Mucosa of descending colon (tissue), 3 donors: ENCODE measurements at regions not wholly inside any gene's neighbourhood (a gene's known extent, or its start where the extent isn't known, plus 50 kb on each side); places are given as distances from the start of the nearest gene placed in this dataset.
"Not testable (repeated sequence)": the region's sequence is repeated elsewhere in the genome, so short reads cannot be mapped to it uniquely, and the experiment has no call there.

Experiments used
- ATAC-seq: fragments of 200-7000 bp; cut with Tn5 transposase; one replicate; pipeline ENCODE4 v1.9.1; 2020; ENCODE audit warnings: mild to moderate bottlenecking, moderate library complexity
- DNase-seq, 3 donors: peaks; one replicate each; pipeline ENCODE4 v3.0.0-alpha.2; 2020
- H3K36me3 ChIP-seq: fragments of 200-600 bp; one replicate; pipeline ENCODE4 v1.8.0; 2021; ENCODE audit warnings: low read depth, mild to moderate bottlenecking
- H3K4me1 ChIP-seq: fragments of 200-600 bp; one replicate; pipeline ENCODE4 v1.8.0; 2021; ENCODE audit warnings: low read depth, mild to moderate bottlenecking
- H3K4me3 ChIP-seq: fragments of 200-600 bp; one replicate; pipeline ENCODE4 v1.8.0; 2021; ENCODE audit warnings: mild to moderate bottlenecking
- H3K9me3 ChIP-seq: fragments of 200-600 bp; one replicate; pipeline ENCODE4 v1.8.0; 2021; ENCODE audit warnings: mild to moderate bottlenecking
- CTCF ChIP-seq: fragments of 200-600 bp; IDR thresholded peaks from one replicate; pipeline ENCODE4 v1.8.0; 2022; ENCODE audit warnings: antibody characterized with exemption, mild to moderate bottlenecking
- intact Hi-C, 2 donors: fragments of 100-400 bp; cut with DNase I in 1 of 2; cut with micrococcal nuclease in 1 of 2; formaldehyde crosslinking; loops; one replicate each; pipeline versions ENCODE4 v1.11.0 to v1.11.1; 2022; cut with DNase I, micrococcal nuclease
- donor health status: DM: no; HTN: no; CAD: no; lungs with moderate emphysema.
- donor health status: DM: no; HTN: no; CAD: no.
- donor health status: DM: no; HTN: yes; CAD: no.

DNA sequence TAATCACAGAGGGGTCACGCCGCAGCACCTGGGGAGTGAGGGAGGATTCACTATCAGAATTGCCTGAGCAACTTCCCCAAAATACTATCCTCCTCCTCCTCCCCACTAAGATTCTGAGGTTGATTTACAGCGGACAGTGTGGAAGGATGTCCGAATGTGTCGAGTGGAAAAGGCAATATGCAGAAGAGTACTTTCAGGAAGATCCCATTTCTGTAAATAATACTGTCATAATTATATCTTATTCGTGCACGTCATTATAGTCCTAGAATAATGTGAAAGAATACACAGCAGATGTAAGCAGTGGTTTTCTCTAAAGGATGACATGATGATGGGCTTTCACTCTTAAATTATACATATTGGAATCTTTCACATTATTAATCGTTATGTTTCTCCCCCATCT, 149.8 kb upstream of the NOCT start:
- no peaks in the 10 kb centered on the region for H3K36me3 ChIP-seq
- H3K4me3 ChIP-seq = no peak overlapping the region
- no peaks in the 10 kb centered on the region for H3K9me3 ChIP-seq
- intact Hi-C loops = no loop called here
- ATAC-seq (no peak), DNase-seq (no peak)
- no peak for TF ChIP-seq CTCF
- H3K4me1 ChIP-seq = no peaks in the 10 kb centered on the region

GRCh38 chr4:138864961-138865720, 150.4 kb upstream of the NOCT start:
- Histone ChIP-seq H3K4me1 (no peaks in the 10 kb centered on the region), H3K4me3 (no peak overlapping the region), H3K36me3 (no peaks in the 10 kb centered on the region), H3K9me3 (no peaks in the 10 kb centered on the region)
- no peak for DNase-seq
- ATAC-seq = no peak
- TF ChIP-seq CTCF = no peak
- intact Hi-C loops = no loop called here

GRCh38 chr4:138863160-138863559, 152.4 kb upstream of the NOCT start:
- DNase-seq (no peak), ATAC-seq (no peak)
- H3K9me3 ChIP-seq = no peaks in the 10 kb centered on the region
- H3K4me1 ChIP-seq = no peaks in the 10 kb centered on the region
- TF ChIP-seq CTCF = no peak
- H3K4me3 ChIP-seq = no peak overlapping the region
- no peaks in the 10 kb centered on the region for H3K36me3 ChIP-seq
- intact Hi-C loops = no loop called here

- Histone ChIP-seq H3K4me1 (no peaks in the 10 kb centered on the region), H3K9me3 (no peaks in the 10 kb centered on the region), H3K36me3 (no peaks in the 10 kb centered on the region), H3K4me3 (no peak overlapping the region)
- no peak for TF ChIP-seq CTCF
- ATAC-seq (no peak), DNase-seq (no peak)
- intact Hi-C loops = no loop called here
Measured at GRCh38 chr4:138861135-138861534, 154.4 kb upstream of the NOCT start.

- DNase-seq, H3K4me3 ChIP-seq, H3K4me1 ChIP-seq, intact Hi-C loops, ATAC-seq, H3K36me3 ChIP-seq, H3K9me3 ChIP-seq: not testable (repeated sequence)
Measured at GRCh38 chr4:138860357-138860756, 155.2 kb upstream of the NOCT start.

GRCh38 chr4:138859254-138859653, 156.3 kb upstream of the NOCT start:
- DNase-seq = no peak
- Histone ChIP-seq H3K36me3 (no peaks in the 10 kb centered on the region), H3K9me3 (no peaks in the 10 kb centered on the region), H3K4me1 (no peaks in the 10 kb centered on the region), H3K4me3 (no peak overlapping the region)
- ATAC-seq = no peak
- intact Hi-C loops = no loop called here
- no peak for TF ChIP-seq CTCF
